GM19463 (cell line): ENCODE measurements at regions not wholly inside any gene's neighbourhood (a gene's known extent, or its start where the extent isn't known, plus 50 kb on each side); places are given as distances from the start of the nearest gene placed in this dataset.
A peak's percentile ranks its signal among the peaks of the same experiment; 100 is the strongest.

Source experiments
- ATAC-seq: cut with Tn5 transposase; IDR thresholded peaks from one replicate; pipeline ENCODE4 v1.9.1; 2021; ENCODE audit warnings: mild to moderate bottlenecking, moderate library complexity; ENCODE audit not compliant: unreplicated experiment

GRCh38 chr1:218573925-218574324 is 228.8 kb downstream of the TGFB2 start:
- ATAC-seq, result no peak

- no peak for ATAC-seq
Measured at GRCh38 chr1:218575079-218575478, 229.9 kb downstream of the TGFB2 start.

DNA sequence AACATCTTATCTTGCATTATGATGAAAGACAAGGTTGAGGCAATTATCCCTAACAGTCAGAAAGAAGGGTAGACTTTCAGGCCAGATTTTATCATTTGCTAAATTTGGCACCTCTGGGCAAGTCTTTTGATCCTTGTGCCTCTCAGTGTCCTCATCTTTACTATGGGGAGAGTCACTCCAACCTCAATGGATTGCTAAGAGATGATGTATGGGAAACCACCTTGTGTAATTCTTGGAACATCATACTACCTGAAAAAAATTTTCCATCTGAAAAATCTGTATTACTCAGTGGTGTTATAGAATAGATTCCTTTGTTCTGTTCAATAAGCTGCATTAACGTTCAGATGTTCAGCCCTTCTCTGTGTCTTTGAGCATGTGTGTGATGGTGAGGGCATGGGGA is 230.7 kb downstream of the TGFB2 start:
- ATAC-seq, result no peak

GRCh38 chr1:218582646-218583045 is 237.5 kb downstream of the TGFB2 start:
- no peak for ATAC-seq

- no peak for ATAC-seq
Measured at GRCh38 chr1:218584418-218585155, 239.5 kb downstream of the TGFB2 start.

DNA sequence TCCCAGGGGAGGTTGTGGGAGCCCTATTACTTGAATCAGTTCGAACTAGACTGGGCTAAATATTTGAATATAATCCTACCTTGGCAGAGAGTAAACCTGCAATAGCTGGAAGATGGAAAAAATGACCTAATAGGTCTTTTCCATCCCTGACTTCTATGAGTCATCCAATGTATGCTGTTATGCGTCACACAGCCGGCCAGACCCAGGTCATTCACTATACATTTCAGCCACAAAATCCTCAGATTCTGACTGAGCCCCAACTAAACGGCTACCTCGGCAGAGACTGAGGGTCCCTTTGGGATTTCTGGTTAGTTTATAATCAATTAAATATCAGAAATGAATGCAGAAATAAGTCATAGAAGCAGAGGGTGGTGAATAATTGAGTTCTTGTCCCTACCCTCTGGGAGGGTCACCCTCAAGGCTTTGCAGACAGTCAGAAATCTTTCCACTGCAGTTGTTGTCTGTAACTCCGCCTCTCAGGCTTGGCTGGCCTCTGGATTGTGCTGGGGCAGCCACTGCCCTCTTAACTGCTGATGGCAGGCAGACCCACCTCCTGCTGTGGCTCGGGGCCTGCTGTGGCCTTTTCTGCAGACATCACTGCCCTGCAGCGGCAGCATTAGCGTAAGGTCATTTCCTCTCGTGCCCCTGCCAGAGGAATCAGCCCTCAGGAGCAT is 240.5 kb downstream of the TGFB2 start:
- peak; percentile 61 for ATAC-seq

GRCh38 chr1:218587900-218588299 is 242.8 kb downstream of the TGFB2 start:
- no peak for ATAC-seq

DNA sequence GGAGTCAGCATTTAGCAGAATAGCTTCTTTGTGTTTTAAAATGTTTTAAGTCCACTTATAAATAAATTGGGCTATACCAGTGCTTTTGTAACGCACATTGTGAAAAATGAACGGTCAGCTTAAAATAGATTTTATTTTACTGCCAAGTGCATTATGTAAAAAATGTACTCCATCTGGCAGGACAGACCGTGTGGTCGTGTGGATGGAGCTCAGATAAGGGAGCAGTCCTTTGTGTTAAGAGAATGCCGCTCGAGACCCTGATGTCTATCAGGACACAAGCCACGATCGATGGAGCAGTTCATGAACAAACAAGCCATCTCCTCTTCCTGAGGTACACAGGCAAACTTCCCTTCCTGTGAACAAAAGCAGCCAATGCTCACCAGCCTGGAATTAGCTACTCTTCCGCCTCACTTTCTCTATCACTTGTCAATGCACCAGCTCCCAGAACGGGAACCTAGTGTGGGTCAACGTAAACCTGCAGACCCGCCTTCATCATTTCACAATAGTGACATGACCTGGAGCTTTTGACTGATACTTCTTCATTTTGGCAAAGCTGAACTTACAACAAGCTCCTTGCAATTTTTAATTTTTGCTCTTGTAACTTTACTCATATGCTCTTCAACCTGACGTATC is 243.5 kb downstream of the TGFB2 start:
- ATAC-seq, result no peak

- ATAC-seq, result no peak
Measured at GRCh38 chr1:218589487-218589886, 244.4 kb downstream of the TGFB2 start.

DNA sequence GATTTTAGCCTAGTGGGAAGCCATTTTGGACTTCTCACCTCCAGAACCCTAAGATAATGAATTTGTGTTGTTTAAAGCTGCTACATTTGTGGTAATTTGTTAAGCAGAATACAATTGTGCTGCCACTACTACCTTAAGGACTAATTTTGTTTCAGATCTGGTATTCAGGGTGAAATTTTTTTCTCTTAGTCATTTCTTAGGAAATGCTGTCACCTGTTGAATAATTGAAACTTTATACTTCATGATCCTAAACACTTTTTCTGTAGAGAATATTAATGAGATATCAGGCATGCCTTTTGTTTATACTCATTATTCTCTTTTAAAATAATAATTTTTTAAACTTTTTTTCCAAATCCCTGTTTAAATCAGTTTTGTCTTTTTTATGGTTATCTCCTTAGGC is 246.8 kb downstream of the TGFB2 start:
- ATAC-seq, result no peak

DNA sequence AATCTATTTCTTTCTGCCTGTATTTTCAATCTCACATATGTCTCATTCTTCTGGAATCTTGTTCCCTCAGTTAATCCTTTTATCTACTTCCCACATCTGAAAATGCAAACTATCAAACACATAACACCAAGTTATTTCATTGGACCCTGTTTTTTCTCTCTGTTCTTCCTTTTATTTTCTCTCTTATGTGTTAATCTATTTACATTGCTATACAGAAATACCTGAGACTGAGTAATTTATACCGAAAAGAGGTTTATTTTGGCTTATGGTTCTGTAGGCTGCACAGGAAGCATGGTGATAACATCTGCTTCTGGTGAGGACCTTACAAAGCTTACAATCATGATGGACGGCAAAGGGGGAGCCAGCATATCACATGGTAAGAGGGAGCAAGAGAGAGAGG is 247.6 kb downstream of the TGFB2 start:
- ATAC-seq, result no peak

DNA sequence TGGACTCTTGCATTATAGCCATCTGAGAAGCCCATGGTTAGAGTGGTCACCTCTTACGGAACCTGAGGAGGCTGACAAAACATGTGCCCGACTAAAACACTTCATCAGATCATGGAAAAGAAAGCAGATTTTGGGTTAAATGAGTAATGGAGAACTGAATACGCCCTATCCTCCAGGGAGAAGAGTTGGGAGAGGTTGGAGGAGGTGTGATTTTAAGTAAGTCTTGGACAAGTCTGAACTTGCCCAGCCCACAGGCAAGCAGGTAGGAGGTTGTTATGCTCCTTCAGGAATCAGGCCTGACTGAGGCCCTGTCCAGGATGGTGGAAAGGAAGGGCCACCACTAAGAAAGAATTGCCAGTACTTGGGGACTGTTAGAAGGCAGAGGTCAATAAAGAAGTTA is 255.8 kb downstream of the TGFB2 start:
- ATAC-seq, result no peak

- no peak for ATAC-seq
Measured at GRCh38 chr1:218604217-218604616, 259.1 kb downstream of the TGFB2 start.

DNA sequence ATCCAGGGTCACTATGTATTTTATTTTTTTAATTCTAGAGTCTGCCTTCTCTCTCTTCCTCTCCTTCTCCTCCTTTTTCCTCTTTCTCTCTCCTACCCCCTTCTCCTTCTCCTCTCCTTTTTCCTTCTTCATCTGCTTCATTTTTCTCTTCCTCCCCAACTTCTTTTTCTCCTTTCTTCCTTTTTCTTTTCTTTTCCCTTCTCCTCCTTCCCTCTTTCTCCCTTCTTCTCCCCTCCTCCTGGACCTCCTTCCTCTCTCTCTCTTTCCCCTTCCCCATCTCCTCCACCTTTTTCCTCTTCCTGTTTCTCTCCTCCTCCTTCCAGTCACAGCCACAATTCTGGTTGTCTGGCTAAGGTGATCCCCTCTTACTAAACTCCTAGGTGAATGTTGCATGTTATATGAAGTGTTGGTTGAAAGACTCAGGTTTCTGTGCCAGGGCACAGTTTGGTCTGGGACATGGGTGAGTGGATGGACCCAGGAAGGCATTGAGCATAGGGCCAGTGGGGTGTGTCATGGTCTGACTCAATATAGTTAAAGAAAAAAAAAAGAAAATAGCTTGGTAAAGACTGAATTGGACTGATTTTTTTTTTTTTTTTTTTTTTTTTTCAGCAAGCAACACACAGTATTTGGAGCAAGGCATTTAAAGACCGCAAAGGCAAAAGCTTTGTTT is 266.9 kb downstream of the TGFB2 start:
- ATAC-seq, result no peak

DNA sequence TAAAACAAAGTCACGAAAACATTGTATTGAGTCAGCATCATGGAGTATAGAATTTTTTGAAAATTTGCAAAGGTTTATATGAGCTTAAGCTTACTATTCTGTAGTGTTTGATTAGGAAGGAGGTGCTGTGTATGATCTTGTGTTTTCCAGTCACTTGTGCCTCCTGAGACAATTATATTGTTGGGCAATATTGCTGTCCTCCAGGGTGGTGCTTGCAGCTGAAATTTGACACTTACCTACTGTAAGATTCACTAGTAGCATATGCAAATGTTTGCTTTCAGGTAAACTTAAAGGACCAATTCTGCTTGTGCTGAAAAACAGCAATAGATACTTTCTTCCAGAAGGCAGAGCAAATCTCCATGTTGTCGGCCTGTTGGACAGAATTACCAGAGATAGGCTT is 268.0 kb downstream of the TGFB2 start:
- no peak for ATAC-seq

DNA sequence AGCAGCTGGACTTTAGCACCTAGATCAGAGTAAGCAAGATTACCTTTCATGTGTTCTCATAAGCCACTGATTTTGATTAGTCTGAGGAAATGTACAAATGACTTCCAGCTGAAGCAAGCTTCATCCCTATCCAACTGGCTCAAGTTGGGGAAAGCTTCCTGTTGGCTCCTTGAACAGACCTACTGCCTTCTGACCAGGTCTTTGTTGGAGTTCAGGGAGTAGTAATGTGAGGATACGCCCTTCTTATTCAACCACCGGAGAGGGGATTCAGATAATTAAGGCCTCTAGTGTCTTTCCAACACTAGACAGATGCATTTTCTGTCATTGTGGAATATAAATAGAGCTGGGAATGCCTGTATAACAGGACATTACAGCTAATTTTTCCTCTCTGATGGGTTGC is 268.9 kb downstream of the TGFB2 start:
- no peak for ATAC-seq

- no peak for ATAC-seq
Measured at GRCh38 chr1:218616681-218617080, 271.5 kb downstream of the TGFB2 start.

GRCh38 chr1:218617986-218618385 is 272.9 kb downstream of the TGFB2 start:
- ATAC-seq, result no peak

DNA sequence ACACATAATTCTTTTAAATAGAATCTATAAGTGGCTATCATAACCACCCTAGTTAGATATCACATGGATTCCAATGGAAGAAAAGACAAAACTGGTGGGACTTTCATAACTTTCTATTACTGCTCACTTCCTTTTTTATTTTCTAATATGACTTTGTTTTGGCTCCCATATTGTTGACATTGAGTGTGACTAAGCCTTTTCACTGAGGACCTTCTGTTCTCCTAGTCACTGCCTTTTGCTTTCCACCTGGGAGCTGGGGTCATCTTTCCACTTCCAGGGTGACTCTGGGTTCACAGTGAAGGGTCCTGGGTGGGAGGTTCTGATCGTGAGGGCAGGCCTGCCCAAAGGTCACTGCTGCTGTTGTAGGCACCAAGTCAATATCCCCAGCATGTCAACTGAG is 275.8 kb downstream of the TGFB2 start:
- ATAC-seq, result no peak

- no peak for ATAC-seq
Measured at GRCh38 chr1:218624052-218624451, 278.9 kb downstream of the TGFB2 start.

DNA sequence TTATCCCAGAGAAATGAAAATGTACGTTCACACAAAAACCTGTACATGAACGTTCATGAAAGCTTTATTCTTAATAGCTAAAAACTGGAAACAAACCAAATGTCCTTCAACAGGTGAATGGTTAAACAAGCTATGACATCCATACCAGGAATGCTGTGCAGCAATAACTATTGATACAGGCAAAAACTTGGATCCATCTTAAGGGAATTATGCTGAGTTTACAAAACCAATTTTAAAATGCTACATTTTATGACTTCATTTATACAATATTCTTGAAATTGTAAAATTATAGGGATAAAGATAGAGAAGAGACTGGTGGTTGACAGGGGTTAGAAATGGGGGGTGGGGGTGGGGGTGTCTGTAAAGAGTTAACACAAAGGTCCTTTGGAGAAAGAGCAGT is 280.3 kb downstream of the TGFB2 start:
- no peak for ATAC-seq
